ENCODE measurements at regions not wholly inside any gene's neighbourhood (a gene's known extent, or its start where the extent isn't known, plus 50 kb on each side); places are given as distances from the start of the nearest gene placed in this dataset.

- Histone ChIP-seq H3K9me3 (ENCODE audit: low read length) (no peaks in the 10 kb centered on the region), H2AFZ (ENCODE audit: low read length) (peak overlapping the region; percentile 18; the same call in 1 of the 2 replicates), H3K4me2 (ENCODE audit: low read depth, low read length, poor library complexity, severe bottlenecking) (peak overlapping the region; percentile 70), H3K27me3 (ENCODE audit: low read length) (no peaks in the 10 kb centered on the region), H3K79me2 (ENCODE audit: low read length) (no peaks in the 10 kb centered on the region), H3K4me3 (ENCODE audit: low read length) (peak overlapping the region; percentile 38), H4K20me1 (ENCODE audit: insufficient read depth, low read depth, low read length) (no peaks in the 10 kb centered on the region), H3K4me1 (ENCODE audit: low read length) (peaks cover 54% of the 10 kb centered on the region), H3K9ac (ENCODE audit: low read length) (0 out of 2 replicates have a peak overlapping the region, but pooled peaks have one; percentile 14), H3K36me3 (ENCODE audit: insufficient read depth, low read length) (no peaks in the 10 kb centered on the region), H3K9me2 (replicated peaks; ENCODE audit: insufficient read depth, low read length) (no peaks in the 10 kb centered on the region), H3K27ac (ENCODE audit: low read length) (peak overlapping the region; percentile 80)
- peak; percentile 90 for DNase-seq
These were observed 330.8 kb upstream of the NFE2L3 start for GRCh38 chr7:25821225-25821624.

GRCh38 chr7:25822823-25823222 is 329.2 kb upstream of the NFE2L3 start:
- no peak overlapping the region for H3K9ac ChIP-seq (ENCODE audit: low read length)
- H3K9me3 ChIP-seq (ENCODE audit: low read length): no peaks in the 10 kb centered on the region
- H3K9me2 ChIP-seq (replicated peaks; ENCODE audit: insufficient read depth, low read length): no peaks in the 10 kb centered on the region
- H3K36me3 ChIP-seq (ENCODE audit: insufficient read depth, low read length): no peaks in the 10 kb centered on the region
- H2AFZ ChIP-seq (ENCODE audit: low read length): no peak overlapping the region
- H3K27me3 ChIP-seq (ENCODE audit: low read length): no peaks in the 10 kb centered on the region
- H3K4me1 ChIP-seq (ENCODE audit: low read length): peaks cover 54% of the 10 kb centered on the region
- DNase-seq: no peak
- H3K79me2 ChIP-seq (ENCODE audit: low read length): no peaks in the 10 kb centered on the region
- peak overlapping the region; percentile 30 for H3K27ac ChIP-seq (ENCODE audit: low read length)
- no peaks in the 10 kb centered on the region for H4K20me1 ChIP-seq (ENCODE audit: insufficient read depth, low read depth, low read length)
- H3K4me3 ChIP-seq (ENCODE audit: low read length): no peak overlapping the region
- peak overlapping the region; percentile 41 for H3K4me2 ChIP-seq (ENCODE audit: low read depth, low read length, poor library complexity, severe bottlenecking)

- no peak overlapping the region for H2AFZ ChIP-seq (ENCODE audit: low read length)
- no peak overlapping the region for H3K4me3 ChIP-seq (ENCODE audit: low read length)
- no peaks in the 10 kb centered on the region for H3K9me3 ChIP-seq (ENCODE audit: low read length)
- peak overlapping the region; percentile 41 for H3K4me2 ChIP-seq (ENCODE audit: low read depth, low read length, poor library complexity, severe bottlenecking)
- H3K27me3 ChIP-seq (ENCODE audit: low read length): no peaks in the 10 kb centered on the region
- no peaks in the 10 kb centered on the region for H3K9me2 ChIP-seq (replicated peaks; ENCODE audit: insufficient read depth, low read length)
- DNase-seq: peak; percentile 70
- H3K9ac ChIP-seq (ENCODE audit: low read length): no peak overlapping the region
- peaks cover 54% of the 10 kb centered on the region for H3K4me1 ChIP-seq (ENCODE audit: low read length)
- no peaks in the 10 kb centered on the region for H3K36me3 ChIP-seq (ENCODE audit: insufficient read depth, low read length)
- H3K79me2 ChIP-seq (ENCODE audit: low read length): no peaks in the 10 kb centered on the region
- H3K27ac ChIP-seq (ENCODE audit: low read length): peak overlapping the region; percentile 30; the same call in 1 of the 2 replicates
- no peaks in the 10 kb centered on the region for H4K20me1 ChIP-seq (ENCODE audit: insufficient read depth, low read depth, low read length)
These were observed 328.4 kb upstream of the NFE2L3 start for GRCh38 chr7:25823571-25823970.

DNA sequence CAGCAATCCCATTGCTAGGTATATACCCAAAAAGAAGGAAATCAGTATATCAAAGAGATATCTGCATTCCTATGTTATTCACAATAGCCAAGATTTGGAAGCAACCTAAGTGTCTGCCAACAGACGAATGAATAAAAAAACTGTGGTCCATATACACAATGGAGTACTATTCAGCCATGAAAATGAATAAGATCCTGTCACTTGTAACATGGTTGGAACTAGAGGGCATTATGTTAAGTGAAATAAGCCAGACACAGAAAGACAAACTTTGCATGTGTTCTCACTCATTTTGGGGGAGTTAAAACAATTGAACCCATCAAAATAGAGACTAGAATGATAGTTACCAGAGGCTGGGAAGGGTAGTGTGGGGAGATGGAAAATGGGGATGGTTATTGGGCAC is 323.5 kb upstream of the NFE2L3 start:
- H3K9ac ChIP-seq (ENCODE audit: low read length): no peak overlapping the region
- no peak overlapping the region for H3K4me2 ChIP-seq (ENCODE audit: low read depth, low read length, poor library complexity, severe bottlenecking)
- no peaks in the 10 kb centered on the region for H3K9me2 ChIP-seq (replicated peaks; ENCODE audit: insufficient read depth, low read length)
- H4K20me1 ChIP-seq (ENCODE audit: insufficient read depth, low read depth, low read length): no peaks in the 10 kb centered on the region
- H3K27ac ChIP-seq (ENCODE audit: low read length): no peak overlapping the region
- H3K4me3 ChIP-seq (ENCODE audit: low read length): no peak overlapping the region
- H3K79me2 ChIP-seq (ENCODE audit: low read length): no peaks in the 10 kb centered on the region
- H3K27me3 ChIP-seq (ENCODE audit: low read length): no peaks in the 10 kb centered on the region
- H3K9me3 ChIP-seq (ENCODE audit: low read length): no peaks in the 10 kb centered on the region
- H3K4me1 ChIP-seq (ENCODE audit: low read length): peaks cover 16% of the 10 kb centered on the region
- no peak overlapping the region for H2AFZ ChIP-seq (ENCODE audit: low read length)
- DNase-seq: no peak
- no peaks in the 10 kb centered on the region for H3K36me3 ChIP-seq (ENCODE audit: insufficient read depth, low read length)

DNA sequence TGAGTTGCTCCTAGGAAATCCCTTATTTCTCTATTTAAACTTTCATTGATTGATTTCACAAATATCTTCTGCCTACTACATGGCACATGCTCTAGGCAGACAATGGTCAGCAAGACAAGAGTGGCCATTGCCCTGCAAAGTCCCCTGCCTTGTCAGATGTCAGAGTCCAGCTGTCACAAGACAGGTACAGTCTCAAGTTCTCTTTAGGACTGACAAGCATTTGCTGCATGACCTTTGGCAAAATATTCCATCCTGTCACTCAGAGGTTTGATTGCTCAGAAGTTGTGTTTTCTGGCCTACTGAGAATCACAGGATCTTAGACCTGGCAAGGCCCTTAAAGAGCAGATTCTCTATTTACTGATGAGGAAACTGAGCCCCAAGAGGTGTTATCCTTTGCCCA is 322.3 kb upstream of the NFE2L3 start:
- Histone ChIP-seq H3K9me2 (replicated peaks; ENCODE audit: insufficient read depth, low read length) (no peaks in the 10 kb centered on the region), H3K9ac (ENCODE audit: low read length) (no peak overlapping the region), H3K27ac (ENCODE audit: low read length) (no peak overlapping the region), H3K27me3 (ENCODE audit: low read length) (no peaks in the 10 kb centered on the region), H3K9me3 (ENCODE audit: low read length) (no peaks in the 10 kb centered on the region), H3K4me2 (ENCODE audit: low read depth, low read length, poor library complexity, severe bottlenecking) (no peak overlapping the region), H2AFZ (ENCODE audit: low read length) (no peak overlapping the region), H3K79me2 (ENCODE audit: low read length) (no peaks in the 10 kb centered on the region), H3K36me3 (ENCODE audit: insufficient read depth, low read length) (no peaks in the 10 kb centered on the region), H3K4me3 (ENCODE audit: low read length) (no peak overlapping the region), H3K4me1 (ENCODE audit: low read length) (peaks cover 4% of the 10 kb centered on the region), H4K20me1 (ENCODE audit: insufficient read depth, low read depth, low read length) (no peaks in the 10 kb centered on the region)
- no peak for DNase-seq

DNA sequence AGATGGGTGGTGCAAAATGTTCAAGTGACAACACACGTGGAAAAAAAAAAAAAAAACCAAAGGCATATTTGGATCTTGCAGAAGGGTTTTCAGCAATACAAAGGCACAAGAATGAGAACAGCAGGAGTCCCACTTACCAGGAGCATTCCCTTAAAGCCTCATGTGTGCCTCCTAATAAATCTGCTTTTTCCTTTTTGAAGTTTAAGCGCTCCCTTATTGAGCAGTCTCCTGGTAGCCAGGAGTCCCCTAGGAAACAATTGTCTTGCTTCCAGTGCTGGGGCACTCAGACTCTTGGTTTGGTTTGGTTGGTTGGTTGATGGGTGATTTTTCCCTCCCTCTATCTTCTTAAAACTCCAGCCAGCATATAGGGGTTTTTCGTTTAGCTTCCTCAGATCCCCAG is 321.8 kb upstream of the NFE2L3 start:
- Histone ChIP-seq H3K79me2 (ENCODE audit: low read length) (no peaks in the 10 kb centered on the region), H3K9me2 (replicated peaks; ENCODE audit: insufficient read depth, low read length) (no peaks in the 10 kb centered on the region), H2AFZ (ENCODE audit: low read length) (no peak overlapping the region), H3K9ac (ENCODE audit: low read length) (no peak overlapping the region), H3K36me3 (ENCODE audit: insufficient read depth, low read length) (no peaks in the 10 kb centered on the region), H4K20me1 (ENCODE audit: insufficient read depth, low read depth, low read length) (no peaks in the 10 kb centered on the region), H3K9me3 (ENCODE audit: low read length) (no peaks in the 10 kb centered on the region), H3K27ac (ENCODE audit: low read length) (no peak overlapping the region), H3K27me3 (ENCODE audit: low read length) (no peaks in the 10 kb centered on the region), H3K4me1 (ENCODE audit: low read length) (peaks cover 4% of the 10 kb centered on the region; the same call in 1 of the 2 replicates), H3K4me2 (ENCODE audit: low read depth, low read length, poor library complexity, severe bottlenecking) (no peak overlapping the region), H3K4me3 (ENCODE audit: low read length) (no peak overlapping the region)
- DNase-seq: no peak

DNA sequence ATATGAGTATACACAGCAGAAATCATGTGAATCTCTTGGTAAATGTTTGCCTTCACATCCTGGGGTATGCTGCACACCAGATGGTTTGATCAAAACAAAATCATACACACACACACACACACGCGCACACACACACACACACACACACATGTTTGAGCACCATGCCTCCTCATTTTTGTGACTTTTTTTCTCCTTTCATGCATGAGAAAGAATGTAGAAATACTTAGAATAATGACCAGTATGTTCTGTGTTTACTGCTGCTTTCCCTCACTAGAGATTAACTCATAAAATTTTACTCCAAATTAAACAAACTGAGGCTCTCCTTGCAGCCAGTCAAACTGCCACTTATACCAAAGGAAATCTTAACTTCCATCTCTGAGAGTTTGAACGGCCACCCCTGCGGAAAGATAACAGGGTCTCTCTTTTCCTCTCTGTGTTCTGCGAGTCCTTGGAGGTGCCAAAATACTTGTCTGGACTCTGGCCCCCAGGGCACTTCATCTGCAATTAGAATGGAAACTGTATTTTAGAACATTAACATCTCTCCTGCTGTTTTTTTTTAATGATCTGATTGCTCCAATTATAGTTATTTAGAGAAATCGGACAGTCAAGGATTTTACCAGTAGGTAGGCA is 320.8 kb upstream of the NFE2L3 start:
- H3K36me3 ChIP-seq (ENCODE audit: insufficient read depth, low read length): no peaks in the 10 kb centered on the region
- H3K27me3 ChIP-seq (ENCODE audit: low read length): no peaks in the 10 kb centered on the region
- no peak overlapping the region for H3K4me2 ChIP-seq (ENCODE audit: low read depth, low read length, poor library complexity, severe bottlenecking)
- no peaks in the 10 kb centered on the region for H3K9me2 ChIP-seq (replicated peaks; ENCODE audit: insufficient read depth, low read length)
- no peak overlapping the region for H2AFZ ChIP-seq (ENCODE audit: low read length)
- peaks cover 4% of the 10 kb centered on the region; the same call in 1 of the 2 replicates for H3K4me1 ChIP-seq (ENCODE audit: low read length)
- H3K9me3 ChIP-seq (ENCODE audit: low read length): no peaks in the 10 kb centered on the region
- H3K79me2 ChIP-seq (ENCODE audit: low read length): no peaks in the 10 kb centered on the region
- no peak overlapping the region for H3K9ac ChIP-seq (ENCODE audit: low read length)
- no peaks in the 10 kb centered on the region for H4K20me1 ChIP-seq (ENCODE audit: insufficient read depth, low read depth, low read length)
- H3K4me3 ChIP-seq (ENCODE audit: low read length): no peak overlapping the region
- H3K27ac ChIP-seq (ENCODE audit: low read length): no peak overlapping the region
- no peak for DNase-seq

DNA sequence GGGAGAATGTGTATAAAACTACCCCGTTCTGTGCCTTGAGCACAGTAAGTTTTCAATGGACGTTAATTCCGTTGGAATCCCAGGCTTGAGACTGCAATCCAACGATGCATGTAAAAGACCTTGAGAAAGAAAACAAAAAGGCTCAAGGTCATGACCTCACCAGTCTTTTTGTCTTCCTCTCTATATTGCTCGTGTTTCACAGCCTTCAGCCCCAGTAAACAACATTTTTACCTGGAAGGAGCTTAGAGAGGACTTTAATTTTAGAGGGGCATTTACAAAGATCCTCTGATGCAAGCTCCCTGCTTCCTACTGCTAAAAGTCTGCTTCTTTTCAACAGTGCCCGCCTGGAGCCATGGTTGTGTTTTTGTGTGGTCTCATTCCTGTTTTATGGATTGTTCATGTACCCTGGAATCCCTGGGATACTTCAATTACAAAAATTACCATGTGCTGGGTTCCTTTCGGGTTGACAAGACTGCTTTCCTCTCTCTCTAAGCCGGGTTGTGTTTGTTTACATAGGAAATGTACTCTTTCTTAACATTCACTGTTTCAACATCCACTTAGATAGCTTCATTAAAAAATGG is 320.1 kb upstream of the NFE2L3 start:
- Histone ChIP-seq H3K27ac (ENCODE audit: low read length) (no peak overlapping the region), H4K20me1 (ENCODE audit: insufficient read depth, low read depth, low read length) (no peaks in the 10 kb centered on the region), H3K9me2 (replicated peaks; ENCODE audit: insufficient read depth, low read length) (no peaks in the 10 kb centered on the region), H3K4me1 (ENCODE audit: low read length) (peaks cover 4% of the 10 kb centered on the region; the same call in 1 of the 2 replicates), H3K4me2 (ENCODE audit: low read depth, low read length, poor library complexity, severe bottlenecking) (no peak overlapping the region), H3K27me3 (ENCODE audit: low read length) (no peaks in the 10 kb centered on the region), H2AFZ (ENCODE audit: low read length) (no peak overlapping the region), H3K4me3 (ENCODE audit: low read length) (no peak overlapping the region), H3K9me3 (ENCODE audit: low read length) (no peaks in the 10 kb centered on the region), H3K79me2 (ENCODE audit: low read length) (no peaks in the 10 kb centered on the region), H3K9ac (ENCODE audit: low read length) (no peak overlapping the region), H3K36me3 (ENCODE audit: insufficient read depth, low read length) (no peaks in the 10 kb centered on the region)
- no peak for DNase-seq
